Kidney epithelial cell (primary cell): ENCODE measurements at regions not wholly inside any gene's neighbourhood (a gene's known extent, or its start where the extent isn't known, plus 50 kb on each side); places are given as distances from the start of the nearest gene placed in this dataset.
A peak's percentile ranks its signal among the peaks of the same experiment; 100 is the strongest.

ENCODE experiments used
- DNase-seq: peaks from one replicate; pipeline ENCODE4 v3.0.0-alpha.2; 2010; ENCODE audit warnings: low read depth
- H3K27me3 ChIP-seq: 2 replicates; pipeline ENCODE4 v1.6.0; 2011; ENCODE audit warnings: low read length; ENCODE audit not compliant: control insufficient read depth, insufficient read depth
- H3K36me3 ChIP-seq: 2 replicates; pipeline ENCODE4 v1.5.1; 2011; ENCODE audit warnings: low read length; ENCODE audit not compliant: control insufficient read depth, insufficient read depth
- H3K4me3 ChIP-seq: 2 replicates; pipeline ENCODE4 v1.5.1; 2011; ENCODE audit warnings: low read depth, mild to moderate bottlenecking, control low read depth, low read length
- CTCF ChIP-seq: IDR thresholded peaks from 2 replicates; pipeline ENCODE4 v1.5.1; 2011; ENCODE audit warnings: mild to moderate bottlenecking, moderate library complexity, low read length, control low read depth, inconsistent platforms; ENCODE audit not compliant: insufficient read depth, poor library complexity, severe bottlenecking

GRCh38 chr1:8213136-8213535, 104.8 kb upstream of the SLC45A1 start:
- H3K36me3 ChIP-seq: no peaks in the 10 kb centered on the region
- DNase-seq: no peak
- TF ChIP-seq CTCF: no peak

GRCh38 chr1:8212580-8213031, 105.3 kb upstream of the SLC45A1 start:
- no peak for TF ChIP-seq CTCF
- no peaks in the 10 kb centered on the region for H3K36me3 ChIP-seq
- DNase-seq: no peak
- no peak overlapping the region for H3K4me3 ChIP-seq
- no peaks in the 10 kb centered on the region for H3K27me3 ChIP-seq

More at GRCh38 chr1:8213136-8213535, 104.8 kb upstream of the SLC45A1 start:
- no peaks in the 10 kb centered on the region for H3K27me3 ChIP-seq
- H3K4me3 ChIP-seq: no peak overlapping the region

GRCh38 chr1:8211883-8212579, 105.9 kb upstream of the SLC45A1 start:
- no peaks in the 10 kb centered on the region for H3K36me3 ChIP-seq
- TF ChIP-seq CTCF: no peak
- no peak overlapping the region for H3K4me3 ChIP-seq
- H3K27me3 ChIP-seq: no peaks in the 10 kb centered on the region
- DNase-seq: peak; percentile 97

- no peak for TF ChIP-seq CTCF
- Histone ChIP-seq H3K27me3 (no peaks in the 10 kb centered on the region), H3K36me3 (no peaks in the 10 kb centered on the region), H3K4me3 (no peak overlapping the region)
- DNase-seq: no peak
These were observed 106.5 kb upstream of the SLC45A1 start for GRCh38 chr1:8211251-8211882.

GRCh38 chr1:8207202-8207601, 110.7 kb upstream of the SLC45A1 start:
- TF ChIP-seq CTCF: no peak
- Histone ChIP-seq H3K27me3 (no peaks in the 10 kb centered on the region), H3K4me3 (no peak overlapping the region), H3K36me3 (no peaks in the 10 kb centered on the region)
- no peak for DNase-seq

- no peak for DNase-seq
- no peak for TF ChIP-seq CTCF
- H3K36me3 ChIP-seq: no peaks in the 10 kb centered on the region
- H3K27me3 ChIP-seq: no peaks in the 10 kb centered on the region
- H3K4me3 ChIP-seq: no peak overlapping the region
These were observed 111.5 kb upstream of the SLC45A1 start for GRCh38 chr1:8206391-8206790.
